ENCODE measurements at regions not wholly inside any gene's neighbourhood (a gene's known extent, or its start where the extent isn't known, plus 50 kb on each side); places are given as distances from the start of the nearest gene placed in this dataset.

GRCh38 chr1:227370533-227371254 lies 52.4 kb upstream of the CDC42BPA start:
- DNase-seq: no peak

GRCh38 chr1:227369102-227369760 lies 50.9 kb upstream of the CDC42BPA start:
- no peak for DNase-seq

Measured in SHP77 treated with DMSO at 0.1 percent for 48 hours (cell line).